Astrocyte (in vitro differentiated cells and primary cell): ENCODE measurements at regions not wholly inside any gene's neighbourhood (a gene's known extent, or its start where the extent isn't known, plus 50 kb on each side); places are given as distances from the start of the nearest gene placed in this dataset.

Source experiments
- DNase-seq: peaks from one replicate; pipeline ENCODE4 v3.0.0-alpha.2; 2010; ENCODE audit warnings: low read depth
- FAIRE-seq: peaks from 2 replicates; lab custom pipeline; 2011; peaks lifted over from hg19 to GRCh38; lab: Jason Lieb, UNC
- H2AFZ ChIP-seq: 2 replicates; pipeline ENCODE4 v1.6.0; 2012; ENCODE audit warnings: low read depth, low read length, inconsistent platforms
- H3K27ac ChIP-seq: 2 replicates; pipeline ENCODE4 v1.5.1; 2011; ENCODE audit warnings: low read depth, low read length, inconsistent platforms
- H3K27me3 ChIP-seq: 2 replicates; pipeline ENCODE4 v1.6.0; 2011; ENCODE audit warnings: low read length, inconsistent platforms; ENCODE audit not compliant: insufficient read depth
- H3K36me3 ChIP-seq: 2 replicates; pipeline ENCODE4 v1.5.1; 2011; ENCODE audit warnings: low read length, inconsistent platforms; ENCODE audit not compliant: insufficient read depth
- H3K4me1 ChIP-seq: 2 replicates; pipeline ENCODE4 v1.5.1; 2011; ENCODE audit warnings: low read length, inconsistent platforms; ENCODE audit not compliant: insufficient read depth
- H3K4me2 ChIP-seq: 2 replicates; pipeline ENCODE4 v1.6.0; 2012; ENCODE audit warnings: low read length, inconsistent platforms
- H3K4me3 ChIP-seq: 2 replicates; pipeline ENCODE4 v1.5.1; 2011; ENCODE audit warnings: low read depth, mild to moderate bottlenecking, low read length, inconsistent platforms; ENCODE audit not compliant: insufficient read depth
- H3K79me2 ChIP-seq: 2 replicates; pipeline ENCODE4 v1.6.0; 2012; ENCODE audit warnings: mild to moderate bottlenecking, low read length, inconsistent platforms; ENCODE audit not compliant: insufficient read depth
- H3K9ac ChIP-seq: 2 replicates; pipeline ENCODE4 v1.6.0; 2012; ENCODE audit warnings: mild to moderate bottlenecking, low read length, inconsistent platforms
- H3K9me3 ChIP-seq: 2 replicates; pipeline ENCODE4 v1.5.1; 2012; ENCODE audit warnings: low read depth, mild to moderate bottlenecking, low read length, inconsistent platforms; ENCODE audit not compliant: insufficient read depth
- H4K20me1 ChIP-seq: 2 replicates; pipeline ENCODE4 v1.6.0; 2012; ENCODE audit warnings: low read length, inconsistent platforms; ENCODE audit not compliant: insufficient read depth
- H3K27ac Mint-ChIP-seq: one replicate; pipeline ENCODE4 v1.8.0; 2021; ENCODE audit warnings: mild to moderate bottlenecking, mixed read lengths; ENCODE audit not compliant: unreplicated experiment
- H3K27me3 Mint-ChIP-seq: one replicate; pipeline ENCODE4 v1.8.0; 2021; ENCODE audit warnings: low read depth, mixed read lengths; ENCODE audit not compliant: unreplicated experiment
- H3K36me3 Mint-ChIP-seq: one replicate; pipeline ENCODE4 v1.8.0; 2021; ENCODE audit warnings: low read depth, mixed read lengths; ENCODE audit not compliant: unreplicated experiment
- H3K4me1 Mint-ChIP-seq: one replicate; pipeline ENCODE4 v1.8.0; 2021; ENCODE audit warnings: low read depth, mixed read lengths; ENCODE audit not compliant: unreplicated experiment
- H3K4me3 Mint-ChIP-seq: one replicate; pipeline ENCODE4 v1.8.0; 2021; ENCODE audit warnings: mild to moderate bottlenecking, moderate library complexity, mixed read lengths; ENCODE audit not compliant: unreplicated experiment
- H3K9me3 Mint-ChIP-seq: one replicate; pipeline ENCODE4 v1.8.0; 2021; ENCODE audit warnings: mild to moderate bottlenecking, mixed read lengths; ENCODE audit not compliant: unreplicated experiment
- EZH2 ChIP-seq: IDR thresholded peaks from 2 replicates; pipeline ENCODE4 v1.6.1; 2012; ENCODE audit warnings: mild to moderate bottlenecking, low read length, inconsistent platforms; ENCODE audit not compliant: insufficient read depth
- TF ChIP-seq, protein P1 (sequence below): IDR thresholded peaks from 2 replicates; pipeline ENCODE4 v1.5.1; 2011; ENCODE audit warnings: low read depth, mild to moderate bottlenecking, inconsistent platforms, low read length, moderate library complexity; ENCODE audit not compliant: insufficient read depth

DNA sequence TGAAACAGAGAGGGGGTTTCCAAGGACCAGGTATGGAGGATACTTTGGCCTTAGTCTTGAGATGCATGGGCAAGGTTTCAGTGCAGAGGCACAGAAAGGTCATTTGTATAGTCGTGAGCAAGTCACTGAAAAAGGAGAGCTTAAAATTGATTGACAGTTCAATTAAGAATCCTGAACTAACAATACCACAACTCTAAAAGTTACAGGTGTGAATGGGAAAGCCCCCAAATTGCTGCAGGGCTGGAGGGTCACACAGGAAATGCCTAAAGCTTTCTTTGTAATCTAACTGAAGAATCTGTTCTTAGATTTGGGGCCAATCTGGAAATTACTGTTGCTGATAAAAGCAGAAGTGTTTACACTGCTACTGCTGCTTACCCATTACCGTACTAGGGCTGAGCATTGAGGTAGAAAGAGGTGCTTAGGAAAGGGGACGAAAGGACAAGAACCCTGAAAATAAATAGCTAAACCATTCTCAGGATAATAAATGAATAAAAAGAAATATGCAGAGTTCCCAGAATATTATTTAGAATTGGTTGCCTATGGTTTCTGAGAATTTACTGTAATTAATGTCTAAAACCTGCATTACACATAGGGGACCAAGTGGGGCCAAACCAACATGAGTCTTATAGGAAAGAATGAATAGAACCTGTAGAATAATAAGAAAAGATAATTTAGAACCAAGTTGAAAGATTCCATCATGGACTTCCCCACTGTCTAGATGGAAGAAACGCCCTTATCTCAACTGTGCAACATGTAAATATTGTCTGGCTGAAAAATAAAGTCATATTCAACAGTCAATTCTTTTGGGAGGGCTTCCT, 91.9 kb upstream of the PPP1R2C start:
- no peak for DNase-seq
- Mint-ChIP-seq H3K27me3 (no peaks in the 10 kb centered on the region), H3K27ac (no peak overlapping the region), H3K4me3 (no peak overlapping the region), H3K4me1 (no peaks in the 10 kb centered on the region), H3K36me3 (no peaks in the 10 kb centered on the region), H3K9me3 (no peaks in the 10 kb centered on the region)
- Histone ChIP-seq H3K79me2 (no peaks in the 10 kb centered on the region), H3K36me3 (no peaks in the 10 kb centered on the region), H3K27ac (no peak overlapping the region), H3K4me1 (no peaks in the 10 kb centered on the region), H3K9ac (no peak overlapping the region), H3K4me3 (no peak overlapping the region), H3K4me2 (no peak overlapping the region), H3K9me3 (no peaks in the 10 kb centered on the region), H2AFZ (no peak overlapping the region), H3K27me3 (no peaks in the 10 kb centered on the region), H4K20me1 (no peaks in the 10 kb centered on the region)
- no peak for FAIRE-seq
- no peak for TF ChIP-seq EZH2
- TF ChIP-seq, protein P1, sequence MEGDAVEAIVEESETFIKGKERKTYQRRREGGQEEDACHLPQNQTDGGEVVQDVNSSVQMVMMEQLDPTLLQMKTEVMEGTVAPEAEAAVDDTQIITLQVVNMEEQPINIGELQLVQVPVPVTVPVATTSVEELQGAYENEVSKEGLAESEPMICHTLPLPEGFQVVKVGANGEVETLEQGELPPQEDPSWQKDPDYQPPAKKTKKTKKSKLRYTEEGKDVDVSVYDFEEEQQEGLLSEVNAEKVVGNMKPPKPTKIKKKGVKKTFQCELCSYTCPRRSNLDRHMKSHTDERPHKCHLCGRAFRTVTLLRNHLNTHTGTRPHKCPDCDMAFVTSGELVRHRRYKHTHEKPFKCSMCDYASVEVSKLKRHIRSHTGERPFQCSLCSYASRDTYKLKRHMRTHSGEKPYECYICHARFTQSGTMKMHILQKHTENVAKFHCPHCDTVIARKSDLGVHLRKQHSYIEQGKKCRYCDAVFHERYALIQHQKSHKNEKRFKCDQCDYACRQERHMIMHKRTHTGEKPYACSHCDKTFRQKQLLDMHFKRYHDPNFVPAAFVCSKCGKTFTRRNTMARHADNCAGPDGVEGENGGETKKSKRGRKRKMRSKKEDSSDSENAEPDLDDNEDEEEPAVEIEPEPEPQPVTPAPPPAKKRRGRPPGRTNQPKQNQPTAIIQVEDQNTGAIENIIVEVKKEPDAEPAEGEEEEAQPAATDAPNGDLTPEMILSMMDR: no peak

DNA sequence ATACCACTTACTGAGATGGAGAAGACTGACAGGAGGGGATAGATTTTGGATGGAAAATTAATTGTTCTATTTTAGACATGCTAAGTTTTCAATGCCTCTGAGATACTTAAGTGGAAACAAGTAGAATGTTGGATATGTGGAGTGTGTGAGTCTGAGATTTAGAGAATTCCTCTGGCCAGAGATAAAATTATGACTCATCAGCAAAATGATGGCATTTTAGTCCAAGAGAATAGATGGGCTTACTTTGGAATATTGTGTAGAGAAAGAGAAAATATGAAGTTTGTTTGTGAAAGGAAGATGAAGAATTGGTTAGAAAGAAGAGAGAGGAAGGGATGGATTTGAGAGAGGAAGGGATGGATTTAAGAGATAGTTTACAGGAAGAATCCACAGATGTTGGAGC, 108.6 kb upstream of the PPP1R2C start:
- DNase-seq (no peak), FAIRE-seq (no peak)
- Histone ChIP-seq H4K20me1 (no peaks in the 10 kb centered on the region), H3K4me3 (no peak overlapping the region), H3K79me2 (no peaks in the 10 kb centered on the region), H3K9ac (no peak overlapping the region), H3K27ac (no peak overlapping the region), H3K4me2 (no peak overlapping the region), H2AFZ (no peak overlapping the region), H3K36me3 (no peaks in the 10 kb centered on the region), H3K9me3 (no peaks in the 10 kb centered on the region), H3K27me3 (no peaks in the 10 kb centered on the region), H3K4me1 (no peaks in the 10 kb centered on the region)
- TF ChIP-seq EZH2: no peak
- TF ChIP-seq, protein P1: no peak
- Mint-ChIP-seq H3K36me3 (no peaks in the 10 kb centered on the region), H3K27me3 (no peaks in the 10 kb centered on the region), H3K27ac (no peak overlapping the region), H3K4me1 (peaks cover 9% of the 10 kb centered on the region), H3K9me3 (peaks cover 2% of the 10 kb centered on the region), H3K4me3 (no peak overlapping the region)

DNA sequence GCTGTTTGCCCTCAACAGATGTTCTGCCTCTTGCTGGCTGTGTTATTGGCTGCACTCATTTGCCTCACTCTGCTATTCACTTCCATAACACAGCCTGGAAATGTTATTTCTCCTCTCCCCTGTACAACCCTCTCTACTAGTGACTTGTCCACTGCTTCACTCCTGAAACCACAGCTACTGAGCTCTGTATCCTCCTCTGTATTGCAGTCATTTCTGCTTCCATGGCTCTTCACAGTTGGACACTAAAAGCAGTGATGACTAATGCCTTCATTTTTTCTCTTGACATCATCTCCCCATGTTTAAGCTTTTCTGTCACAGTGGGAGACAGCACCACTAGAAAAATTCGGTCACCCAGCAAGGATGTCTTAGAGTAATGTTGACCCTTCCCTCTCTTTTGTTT, 123.0 kb upstream of the PPP1R2C start:
- Mint-ChIP-seq H3K4me1 (peaks cover 15% of the 10 kb centered on the region), H3K9me3 (no peaks in the 10 kb centered on the region), H3K27me3 (no peaks in the 10 kb centered on the region), H3K4me3 (no peak overlapping the region), H3K27ac (no peak overlapping the region), H3K36me3 (no peaks in the 10 kb centered on the region)
- TF ChIP-seq, protein P1: no peak
- no peak for TF ChIP-seq EZH2
- no peaks in the 10 kb centered on the region for H3K9me3 ChIP-seq
- no peaks in the 10 kb centered on the region for H4K20me1 ChIP-seq
- H2AFZ ChIP-seq: no peak overlapping the region
- FAIRE-seq: peak; percentile 64
- DNase-seq: no peak
- H3K4me1 ChIP-seq: no peaks in the 10 kb centered on the region
- H3K27me3 ChIP-seq: no peaks in the 10 kb centered on the region
- H3K4me2 ChIP-seq: no peak overlapping the region
- H3K9ac ChIP-seq: no peak overlapping the region
- no peaks in the 10 kb centered on the region for H3K36me3 ChIP-seq
- no peaks in the 10 kb centered on the region for H3K79me2 ChIP-seq
- no peak overlapping the region for H3K4me3 ChIP-seq
- H3K27ac ChIP-seq: no peak overlapping the region
